NCI-H2081 treated with DMSO at 0.1 percent for 48 hours (cell line): ENCODE measurements at regions not wholly inside any gene's neighbourhood (a gene's known extent, or its start where the extent isn't known, plus 50 kb on each side); places are given as distances from the start of the nearest gene placed in this dataset.
"Not testable (repeated sequence)": the region's sequence is repeated elsewhere in the genome, so short reads cannot be mapped to it uniquely, and the experiment has no call there.

Experiments used
- DNase-seq: peaks from one replicate; lab custom pipeline; 2025; lab: John Stamatoyannopoulos, UW

DNA sequence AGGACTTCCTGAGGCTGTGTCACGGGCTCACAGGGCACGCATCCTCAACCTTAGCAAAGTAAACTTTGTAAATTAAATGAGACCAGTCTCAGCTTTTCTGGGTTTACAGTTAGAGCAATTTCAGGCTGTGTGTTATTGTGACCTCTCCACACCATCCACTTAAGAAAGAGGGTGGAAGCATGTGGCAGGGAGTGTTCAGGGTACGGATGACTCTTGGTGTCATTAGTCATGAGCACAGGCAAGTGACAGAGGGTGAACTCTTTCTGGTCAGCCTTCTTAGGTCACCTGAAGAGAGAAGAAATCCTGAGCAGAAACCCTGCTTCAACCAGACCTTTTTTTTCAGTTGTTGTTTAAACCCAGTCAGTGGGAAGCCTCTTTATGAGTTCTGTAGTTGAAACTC lies 207.9 kb downstream of the ICOS start:
- DNase-seq: no peak

- peak; percentile 56 for DNase-seq
These were observed 208.7 kb downstream of the ICOS start for GRCh38 chr2:204145263-204145751.

GRCh38 chr2:204145791-204146190 lies 209.2 kb downstream of the ICOS start:
- DNase-seq: no peak

DNA sequence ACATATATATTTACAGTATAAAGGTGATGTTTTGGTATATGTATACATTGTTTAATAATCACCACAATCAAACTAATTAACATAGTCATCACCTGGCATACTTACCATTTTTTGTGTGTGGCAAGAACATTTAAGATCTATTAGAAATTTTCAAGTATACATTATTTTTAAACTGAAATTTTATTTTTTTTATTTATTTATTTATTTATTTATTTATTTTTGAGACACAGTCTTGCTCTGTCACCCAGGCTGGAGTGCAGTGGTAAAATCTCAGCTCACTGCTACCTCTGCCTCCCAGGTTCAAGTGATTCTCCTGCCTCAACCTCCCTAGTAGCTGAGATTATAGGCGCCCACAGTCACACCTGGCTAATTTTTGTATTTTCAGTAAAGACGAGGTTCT lies 210.5 kb downstream of the ICOS start:
- DNase-seq: not testable (repeated sequence)

- no peak for DNase-seq
These were observed 214.2 kb downstream of the ICOS start for GRCh38 chr2:204150721-204151120.

GRCh38 chr2:204152616-204153015 lies 216.1 kb downstream of the ICOS start:
- no peak for DNase-seq

GRCh38 chr2:204154863-204155262 lies 218.3 kb downstream of the ICOS start:
- no peak for DNase-seq

DNA sequence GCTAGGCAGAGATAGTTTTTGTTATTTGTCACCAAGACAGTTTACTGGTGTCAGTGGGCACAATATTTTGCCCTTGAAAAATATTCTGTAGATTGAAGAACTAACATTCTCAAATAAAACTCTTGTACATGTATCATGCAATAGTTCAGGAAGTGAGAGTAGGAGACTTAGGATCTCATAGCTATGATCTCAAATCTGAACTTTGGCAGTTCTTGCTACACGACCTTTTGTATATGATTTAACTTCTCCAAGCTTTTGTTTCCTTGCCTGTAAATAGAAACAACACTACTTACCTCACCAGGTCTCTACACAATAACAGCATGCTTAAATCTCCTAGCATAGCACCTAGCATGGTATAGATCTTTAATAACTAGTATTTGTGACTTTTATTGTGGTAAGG lies 219.9 kb downstream of the ICOS start:
- no peak for DNase-seq

DNA sequence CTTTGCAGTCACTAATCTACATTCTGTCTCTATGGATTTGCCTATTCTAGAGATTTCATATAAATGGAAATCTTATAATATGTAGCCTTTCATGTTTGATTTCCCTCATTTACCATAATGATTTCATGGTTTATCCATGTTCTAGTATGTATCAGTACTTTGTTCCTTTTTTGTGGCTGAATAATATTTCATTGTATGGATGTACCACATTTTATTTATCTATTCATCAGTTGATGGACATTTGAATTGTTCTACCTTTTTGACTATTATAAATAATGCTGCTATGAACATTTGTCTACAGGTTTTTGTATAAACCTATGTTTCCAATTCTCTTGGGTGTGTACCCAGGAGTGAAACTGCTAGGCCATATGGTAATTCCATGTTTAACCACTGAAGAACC lies 221.1 kb downstream of the ICOS start:
- DNase-seq: no peak

DNA sequence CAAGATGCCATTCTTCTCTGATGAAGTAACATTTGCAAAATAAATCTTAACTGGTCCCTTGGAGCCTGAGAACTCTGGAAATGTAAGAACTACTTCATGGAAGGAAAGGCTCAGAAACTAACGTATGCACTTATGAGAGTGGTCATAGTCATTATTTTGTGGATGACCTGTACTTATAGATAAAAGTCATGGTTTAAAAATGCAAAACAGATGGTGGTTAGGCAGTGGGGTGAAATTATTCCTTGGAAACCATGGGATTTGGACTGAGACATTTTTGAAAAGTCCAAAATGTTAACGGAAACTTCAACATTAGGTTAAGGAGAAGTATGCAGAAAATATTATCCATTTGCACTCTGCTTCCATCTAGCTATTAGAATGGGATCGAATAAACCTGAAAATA lies 223.0 kb downstream of the ICOS start:
- no peak for DNase-seq

DNA sequence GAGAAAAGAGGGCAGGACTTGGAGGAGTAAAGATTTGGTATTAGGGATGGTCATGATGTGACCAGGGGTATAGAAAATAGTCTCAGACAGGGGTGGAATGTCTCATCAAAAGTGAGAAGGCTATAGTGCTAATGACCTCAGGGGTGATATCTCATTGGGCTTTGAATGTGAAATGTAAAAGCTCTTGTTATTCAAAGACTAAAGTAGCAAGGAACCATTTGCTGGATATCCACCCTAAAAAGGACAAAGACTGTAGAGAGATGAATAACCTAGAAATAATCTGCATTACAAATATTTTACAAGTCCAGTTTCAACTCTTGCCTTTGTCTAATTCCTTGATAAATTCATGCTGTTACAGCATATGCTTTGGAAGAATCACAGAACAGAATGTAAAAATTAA lies 224.4 kb downstream of the ICOS start:
- no peak for DNase-seq

GRCh38 chr2:204161886-204162285 lies 225.3 kb downstream of the ICOS start:
- DNase-seq: no peak

DNA sequence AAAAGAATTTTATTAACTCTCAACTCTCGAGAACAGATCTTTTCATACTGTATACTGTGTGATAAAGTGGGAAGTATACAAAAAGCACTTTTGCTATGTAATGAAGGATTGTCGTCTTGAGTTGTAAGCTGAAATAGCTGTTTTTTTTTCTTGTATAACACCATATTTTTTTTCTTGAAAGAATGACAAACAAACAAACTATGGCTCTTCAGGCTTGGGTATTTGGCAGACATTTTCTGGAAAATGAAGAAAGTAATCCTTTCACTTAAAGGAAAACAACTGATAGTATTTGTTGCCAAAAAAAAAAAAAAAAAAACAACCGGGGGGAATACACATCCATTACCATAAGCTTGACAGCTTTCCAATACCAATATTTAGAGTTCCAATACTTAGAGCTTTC lies 230.4 kb downstream of the ICOS start:
- no peak for DNase-seq

GRCh38 chr2:204167670-204168069 lies 231.1 kb downstream of the ICOS start:
- not testable (repeated sequence) for DNase-seq

GRCh38 chr2:204170411-204170810 lies 233.8 kb downstream of the ICOS start:
- DNase-seq: no peak

DNA sequence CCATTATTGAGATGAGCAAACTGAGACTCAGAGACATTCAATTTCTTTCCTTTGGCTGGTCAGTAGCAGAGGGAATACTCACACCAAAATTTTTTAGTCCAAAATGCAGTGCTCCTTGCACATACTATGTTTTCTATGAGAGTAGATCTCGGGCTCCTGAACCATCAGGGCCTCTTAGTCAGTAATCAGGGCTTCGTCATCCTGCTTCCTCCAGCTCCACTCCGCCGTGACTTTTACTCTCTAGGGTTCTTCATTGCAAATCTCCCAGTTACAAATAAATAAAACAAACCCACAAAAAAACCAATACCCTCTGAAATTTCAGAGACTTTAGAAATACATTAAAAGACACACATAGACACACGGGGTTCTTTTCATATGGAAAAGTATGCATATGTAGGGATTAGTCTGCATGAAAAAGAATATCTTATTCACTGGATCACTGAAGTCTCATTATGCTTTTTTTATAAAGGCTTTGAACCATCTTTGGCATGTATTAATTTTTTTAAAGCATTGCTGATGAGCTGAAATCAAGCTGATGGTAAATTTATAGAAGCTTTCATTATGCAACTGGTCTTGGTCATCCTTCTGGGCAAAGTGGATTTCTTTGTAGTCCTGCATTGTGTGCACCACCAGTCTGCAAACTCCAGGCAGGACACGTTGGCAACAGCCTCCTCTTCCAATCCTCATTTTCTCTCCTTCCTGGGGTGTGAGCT lies 235.0 kb downstream of the ICOS start:
- DNase-seq: no peak

DNA sequence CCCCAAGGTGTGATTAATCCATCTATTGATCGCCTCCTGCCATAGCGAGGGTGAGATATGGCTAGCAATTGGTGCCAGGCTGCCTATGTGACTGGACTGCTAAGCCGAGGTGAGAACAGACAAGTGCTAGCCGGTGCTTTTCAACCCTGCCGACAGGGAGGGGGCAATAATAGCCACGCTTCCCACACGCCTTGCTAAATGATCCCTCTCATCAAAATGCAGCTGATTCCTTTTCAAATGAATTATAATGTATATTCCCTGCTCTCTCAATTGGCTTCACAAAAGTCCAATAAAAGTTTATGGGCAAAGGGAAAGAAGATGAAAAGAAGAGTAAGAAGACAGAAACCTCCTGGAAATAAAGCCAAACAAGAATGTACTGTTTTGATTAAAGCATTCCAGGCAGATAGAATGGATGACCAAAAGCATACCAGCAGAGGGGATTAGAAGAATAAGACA lies 235.6 kb downstream of the ICOS start:
- no peak for DNase-seq

DNA sequence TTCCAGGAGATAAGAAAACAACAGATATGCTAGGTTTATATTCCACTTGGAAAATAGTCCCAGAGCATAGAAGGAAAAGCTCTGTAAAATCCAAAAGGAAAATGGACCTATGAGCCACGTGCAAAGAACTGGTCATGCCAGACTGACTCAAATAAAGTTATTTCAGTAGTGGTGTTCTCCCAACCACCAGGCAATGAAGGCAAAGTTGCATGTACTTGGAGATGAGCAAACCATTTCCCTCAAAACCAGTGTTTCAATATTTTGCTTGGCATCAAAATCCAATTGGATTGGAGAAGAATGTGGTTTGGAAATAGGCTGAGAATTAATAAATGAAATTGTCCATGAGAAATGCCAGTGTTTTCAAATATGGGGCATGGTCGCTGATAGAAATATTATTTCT lies 237.5 kb downstream of the ICOS start:
- DNase-seq: no peak

DNA sequence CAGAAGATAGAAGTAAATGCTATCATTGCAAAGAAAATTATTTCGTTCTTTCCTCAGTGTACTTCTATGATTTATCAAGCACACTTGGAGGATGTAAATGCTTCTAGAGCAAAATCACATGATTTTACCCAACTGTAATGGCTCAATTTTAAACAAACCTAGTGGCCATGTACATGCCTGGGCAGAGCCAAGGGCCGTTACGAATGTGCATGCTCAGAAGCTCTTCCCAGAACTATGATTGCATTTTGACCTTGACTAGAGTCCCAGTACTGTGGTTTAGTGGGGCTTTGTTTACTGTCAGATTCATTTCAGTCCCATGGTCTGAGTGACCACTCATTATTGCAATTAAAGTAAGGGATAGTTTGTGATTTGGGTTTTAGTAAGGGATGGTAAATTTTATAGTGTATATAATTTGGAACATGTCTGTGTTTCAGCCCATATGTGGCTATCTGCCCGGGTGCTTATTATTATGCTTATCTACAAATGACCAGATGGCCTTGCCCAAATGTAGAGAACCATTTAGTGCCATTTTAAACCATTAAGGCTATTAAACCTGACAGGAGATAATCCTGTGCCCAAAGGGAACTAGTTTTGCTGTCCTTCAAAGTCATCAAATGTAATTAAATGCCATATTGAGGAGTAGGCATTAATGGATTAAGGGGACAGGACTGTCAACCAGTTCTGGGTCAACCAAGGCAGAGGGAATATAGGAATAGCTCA lies 239.1 kb downstream of the ICOS start:
- no peak for DNase-seq

GRCh38 chr2:204176306-204176705 lies 239.7 kb downstream of the ICOS start:
- DNase-seq: no peak

- DNase-seq: no peak
These were observed 240.9 kb downstream of the ICOS start for GRCh38 chr2:204177251-204177976.

DNA sequence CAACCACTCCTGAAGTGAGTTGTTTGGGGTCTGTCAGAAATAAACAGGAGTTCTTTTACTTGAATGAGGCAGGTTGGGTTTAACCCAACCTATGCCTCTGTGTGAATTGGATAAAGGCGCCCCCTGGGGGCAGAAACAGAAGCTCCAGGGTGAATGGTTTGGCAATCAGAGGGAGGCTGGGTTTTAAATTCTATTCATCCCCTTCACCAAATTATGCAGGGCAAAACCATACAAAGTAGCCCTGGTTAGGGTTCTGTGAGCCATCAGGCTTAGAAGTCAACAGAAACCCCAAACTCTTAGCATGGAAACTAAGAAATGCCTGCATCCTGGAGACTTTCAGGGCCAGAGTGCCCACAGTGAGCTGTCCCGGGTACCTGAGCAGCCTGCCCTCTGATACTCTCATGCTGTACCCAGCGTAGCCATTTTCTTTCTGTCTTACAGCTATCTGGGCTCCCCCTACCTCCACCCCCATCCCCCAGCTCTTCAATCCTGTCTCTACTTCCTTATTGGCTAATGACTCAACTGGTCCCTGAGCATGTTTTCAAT lies 241.5 kb downstream of the ICOS start:
- DNase-seq: no peak

- no peak for DNase-seq
These were observed 244.1 kb downstream of the ICOS start for GRCh38 chr2:204180649-204181048.
